ENCODE measurements at regions not wholly inside any gene's neighbourhood (a gene's known extent, or its start where the extent isn't known, plus 50 kb on each side); places are given as distances from the start of the nearest gene placed in this dataset.
"Not testable (repeated sequence)": the region's sequence is repeated elsewhere in the genome, so short reads cannot be mapped to it uniquely, and the experiment has no call there.

- no peak for DNase-seq
Measured at GRCh38 chr1:172755099-172755498, 96.2 kb downstream of the FASLG start.

- no peak for DNase-seq
Measured at GRCh38 chr1:172756024-172756423, 97.1 kb downstream of the FASLG start.

- DNase-seq, result no peak
Measured at GRCh38 chr1:172758259-172758658, 99.4 kb downstream of the FASLG start.

- no peak for DNase-seq
Measured at GRCh38 chr1:172760121-172760520, 101.2 kb downstream of the FASLG start.

- DNase-seq, result no peak
Measured at GRCh38 chr1:172761581-172762486, 102.9 kb downstream of the FASLG start.

GRCh38 chr1:172763057-172763456 is 104.2 kb downstream of the FASLG start:
- no peak for DNase-seq

GRCh38 chr1:172764378-172764777 is 105.5 kb downstream of the FASLG start:
- peak; percentile 19 to 32 for DNase-seq

- DNase-seq, result no peak
Measured at GRCh38 chr1:172766462-172766861, 107.6 kb downstream of the FASLG start.

- no peak for DNase-seq
Measured at GRCh38 chr1:172770071-172770470, 111.2 kb downstream of the FASLG start.

- no peak for DNase-seq
Measured at GRCh38 chr1:172774561-172774960, 115.7 kb downstream of the FASLG start.

GRCh38 chr1:172775606-172776005 is 116.7 kb downstream of the FASLG start:
- DNase-seq, result no peak

- no peak for DNase-seq
Measured at GRCh38 chr1:172776071-172776470, 117.2 kb downstream of the FASLG start.

- DNase-seq, result no peak
Measured at GRCh38 chr1:172777767-172778166, 118.9 kb downstream of the FASLG start.

GRCh38 chr1:172778456-172779455 is 119.9 kb downstream of the FASLG start:
- DNase-seq, result no peak

- DNase-seq, result no peak
Measured at GRCh38 chr1:172779491-172779890, 120.6 kb downstream of the FASLG start.

GRCh38 chr1:172781513-172782140 is 122.7 kb downstream of the FASLG start:
- no peak for DNase-seq

- no peak for DNase-seq
Measured at GRCh38 chr1:172789840-172790239, 130.9 kb downstream of the FASLG start.

- no peak for DNase-seq
Measured at GRCh38 chr1:172790245-172790644, 131.3 kb downstream of the FASLG start.

- DNase-seq, result no peak
Measured at GRCh38 chr1:172793823-172794222, 134.9 kb downstream of the FASLG start.

GRCh38 chr1:172795741-172796140 is 136.8 kb downstream of the FASLG start:
- no peak for DNase-seq

- DNase-seq, result not testable (repeated sequence)
Measured at GRCh38 chr1:172799804-172800203, 140.9 kb downstream of the FASLG start.

- DNase-seq, result no peak
Measured at GRCh38 chr1:172801771-172802322, 142.9 kb downstream of the FASLG start.

GRCh38 chr1:172809750-172810149 is 150.8 kb downstream of the FASLG start:
- DNase-seq, result no peak
